ENCODE measurements at regions not wholly inside any gene's neighbourhood (a gene's known extent, or its start where the extent isn't known, plus 50 kb on each side); places are given as distances from the start of the nearest gene placed in this dataset.

DNA sequence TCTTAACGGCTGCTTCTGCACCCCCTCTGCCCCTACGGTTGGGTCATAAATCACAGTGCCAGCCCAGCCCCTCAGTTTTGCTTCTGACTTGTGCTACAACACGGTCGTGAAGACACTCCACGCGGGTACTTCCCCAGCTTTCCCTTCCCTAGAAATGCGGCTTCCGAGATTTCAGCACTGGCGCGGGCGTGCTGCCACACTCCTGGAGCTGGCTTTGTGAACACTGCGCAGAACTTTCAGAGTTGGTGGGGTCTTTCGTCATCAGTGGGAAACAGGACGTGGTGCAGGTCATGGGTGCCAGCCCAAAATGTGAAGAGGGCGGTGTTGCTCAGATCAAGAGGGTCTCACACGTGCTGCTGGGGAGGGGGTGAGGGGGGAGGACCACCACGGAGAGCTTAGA lies 733.0 kb upstream of the SALL3 start:
- H3K27me3 ChIP-seq (replicated peaks; ENCODE audit: insufficient read depth): no peaks in the 10 kb centered on the region

DNA sequence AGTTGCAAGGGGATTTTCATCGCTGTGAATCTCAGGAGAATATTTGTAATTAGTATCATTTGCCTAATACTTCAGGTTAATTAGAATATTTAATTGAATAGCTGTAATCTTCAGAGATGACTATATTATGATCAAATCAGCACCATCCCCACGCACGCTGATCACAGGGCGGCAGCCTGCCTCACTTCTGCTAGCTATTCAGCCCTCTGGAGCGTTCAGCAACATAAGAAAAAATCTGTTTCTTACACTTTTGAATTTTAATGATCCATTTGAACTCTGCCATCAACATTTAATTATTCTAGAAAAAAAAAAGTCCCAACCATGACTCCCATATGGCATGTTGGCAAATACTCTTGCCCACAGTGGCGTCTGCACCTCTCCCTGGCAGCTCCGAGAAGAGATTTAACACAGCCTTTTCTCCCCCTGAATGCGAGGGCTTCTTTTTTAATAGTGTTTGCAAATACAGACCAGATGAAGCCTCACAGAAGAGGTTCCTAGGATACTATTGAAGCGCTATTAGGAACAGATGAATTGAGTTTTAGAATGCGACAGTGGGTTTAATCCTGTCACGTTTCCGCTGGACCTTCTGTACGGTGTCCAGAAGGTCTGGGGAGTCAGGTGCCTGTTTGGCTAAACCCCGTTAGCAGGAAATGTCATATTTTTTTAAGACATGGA lies 731.9 kb upstream of the SALL3 start:
- Histone ChIP-seq H3K27ac (no peak overlapping the region), H3K36me3 (no peaks in the 10 kb centered on the region), H3K9me3 (no peaks in the 10 kb centered on the region), H3K4me1 (ENCODE audit: control insufficient read depth in 1 of 2, low read depth in 2 of 2) (no peaks in the 10 kb centered on the region), H3K4me3 (no peak overlapping the region), H3K27me3 (replicated peaks; ENCODE audit: insufficient read depth) (no peaks in the 10 kb centered on the region)
- DNase-seq (ENCODE audit: low spot score): no peak
- ATAC-seq (ENCODE audit: insufficient number of reproducible peaks, low FRiP score, low read depth): no peak
- TF ChIP-seq, protein P1, sequence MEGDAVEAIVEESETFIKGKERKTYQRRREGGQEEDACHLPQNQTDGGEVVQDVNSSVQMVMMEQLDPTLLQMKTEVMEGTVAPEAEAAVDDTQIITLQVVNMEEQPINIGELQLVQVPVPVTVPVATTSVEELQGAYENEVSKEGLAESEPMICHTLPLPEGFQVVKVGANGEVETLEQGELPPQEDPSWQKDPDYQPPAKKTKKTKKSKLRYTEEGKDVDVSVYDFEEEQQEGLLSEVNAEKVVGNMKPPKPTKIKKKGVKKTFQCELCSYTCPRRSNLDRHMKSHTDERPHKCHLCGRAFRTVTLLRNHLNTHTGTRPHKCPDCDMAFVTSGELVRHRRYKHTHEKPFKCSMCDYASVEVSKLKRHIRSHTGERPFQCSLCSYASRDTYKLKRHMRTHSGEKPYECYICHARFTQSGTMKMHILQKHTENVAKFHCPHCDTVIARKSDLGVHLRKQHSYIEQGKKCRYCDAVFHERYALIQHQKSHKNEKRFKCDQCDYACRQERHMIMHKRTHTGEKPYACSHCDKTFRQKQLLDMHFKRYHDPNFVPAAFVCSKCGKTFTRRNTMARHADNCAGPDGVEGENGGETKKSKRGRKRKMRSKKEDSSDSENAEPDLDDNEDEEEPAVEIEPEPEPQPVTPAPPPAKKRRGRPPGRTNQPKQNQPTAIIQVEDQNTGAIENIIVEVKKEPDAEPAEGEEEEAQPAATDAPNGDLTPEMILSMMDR (IDR thresholded peaks at IDR 0.05): no peak

More for the DNA sequence above, 733.0 kb upstream of the SALL3 start:
- Histone ChIP-seq H3K9me3 (no peaks in the 10 kb centered on the region), H3K4me3 (no peak overlapping the region), H3K36me3 (no peaks in the 10 kb centered on the region), H3K27ac (no peak overlapping the region), H3K4me1 (ENCODE audit: control insufficient read depth in 1 of 2, low read depth in 2 of 2) (no peaks in the 10 kb centered on the region)
- DNase-seq (ENCODE audit: low spot score) (no peak), ATAC-seq (ENCODE audit: insufficient number of reproducible peaks, low FRiP score, low read depth) (no peak)
- TF ChIP-seq, protein P1 (IDR thresholded peaks at IDR 0.05): no peak

DNA sequence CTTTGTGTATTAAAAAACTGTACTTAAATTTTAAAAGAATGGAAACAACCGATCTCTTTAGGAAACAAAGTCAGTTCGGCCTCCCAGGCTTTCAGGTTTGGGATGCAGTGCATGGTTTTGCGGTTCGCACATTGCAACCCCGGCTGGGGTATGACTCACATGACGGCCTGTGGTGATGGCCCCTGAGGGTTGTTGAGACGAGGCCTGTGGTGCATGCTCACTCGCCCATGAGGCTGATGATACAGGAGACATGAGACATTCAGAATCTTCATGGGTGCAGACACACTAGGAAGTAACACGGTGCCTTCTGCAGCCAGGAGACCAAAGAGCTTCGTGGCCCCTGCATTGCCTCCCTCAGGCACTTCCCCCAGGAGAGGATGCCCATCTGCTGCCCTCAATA lies 724.6 kb upstream of the SALL3 start:
- no peaks in the 10 kb centered on the region for H3K36me3 ChIP-seq
- H3K9me3 ChIP-seq: no peaks in the 10 kb centered on the region
- ATAC-seq (ENCODE audit: insufficient number of reproducible peaks, low FRiP score, low read depth) (no peak), DNase-seq (ENCODE audit: low spot score) (no peak)
- H3K4me3 ChIP-seq: no peak overlapping the region
- H3K27ac ChIP-seq: no peak overlapping the region
- no peaks in the 10 kb centered on the region for H3K4me1 ChIP-seq (ENCODE audit: control insufficient read depth in 1 of 2, low read depth in 2 of 2)
- TF ChIP-seq, protein P1 (IDR thresholded peaks at IDR 0.05): no peak
- no peaks in the 10 kb centered on the region for H3K27me3 ChIP-seq (replicated peaks; ENCODE audit: insufficient read depth)

DNA sequence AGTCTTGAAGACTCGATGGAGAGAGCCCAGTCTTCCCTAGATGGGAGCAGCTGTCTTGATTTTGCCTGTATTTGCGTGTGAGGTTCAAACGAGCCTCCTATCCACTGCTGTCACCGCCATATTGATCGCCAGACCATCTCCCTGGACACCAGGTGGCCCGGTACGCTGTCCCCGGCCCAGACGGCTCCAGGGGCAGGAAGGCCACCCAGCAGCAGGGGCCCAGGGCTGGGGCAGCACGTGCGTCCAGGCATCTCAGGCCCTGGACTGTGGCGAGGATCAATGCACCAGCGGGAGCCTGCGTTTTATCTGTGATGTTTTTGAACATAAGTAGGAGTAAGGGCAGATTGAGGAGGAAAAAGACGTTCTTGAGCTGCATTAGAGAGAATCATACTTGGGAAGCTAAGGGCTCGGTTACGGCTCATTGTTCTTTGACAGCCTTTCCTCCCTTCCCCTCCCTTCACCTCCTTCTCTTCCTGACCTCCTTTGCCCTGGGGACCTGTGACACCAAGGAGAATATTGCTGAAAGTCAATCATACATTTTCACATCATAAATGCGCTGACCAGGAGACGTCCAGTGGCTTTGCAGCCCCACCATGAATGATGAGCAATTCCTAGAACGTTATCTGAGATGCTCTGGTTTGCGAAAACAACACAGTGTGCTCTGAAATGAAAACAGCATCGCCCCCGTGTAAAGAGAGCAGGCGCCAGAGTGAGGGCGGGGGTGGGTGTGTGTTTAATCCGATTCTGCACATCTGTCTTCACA lies 711.2 kb upstream of the SALL3 start:
- H3K4me3 ChIP-seq: no peak overlapping the region
- no peaks in the 10 kb centered on the region for H3K4me1 ChIP-seq (ENCODE audit: control insufficient read depth in 1 of 2, low read depth in 2 of 2)
- no peak for ATAC-seq (ENCODE audit: insufficient number of reproducible peaks, low FRiP score, low read depth)
- no peak for DNase-seq (ENCODE audit: low spot score)
- no peaks in the 10 kb centered on the region for H3K9me3 ChIP-seq
- no peak overlapping the region for H3K27ac ChIP-seq
- TF ChIP-seq, protein P1 (IDR thresholded peaks at IDR 0.05): no peak
- no peaks in the 10 kb centered on the region for H3K27me3 ChIP-seq (replicated peaks; ENCODE audit: insufficient read depth)
- H3K36me3 ChIP-seq: no peaks in the 10 kb centered on the region

DNA sequence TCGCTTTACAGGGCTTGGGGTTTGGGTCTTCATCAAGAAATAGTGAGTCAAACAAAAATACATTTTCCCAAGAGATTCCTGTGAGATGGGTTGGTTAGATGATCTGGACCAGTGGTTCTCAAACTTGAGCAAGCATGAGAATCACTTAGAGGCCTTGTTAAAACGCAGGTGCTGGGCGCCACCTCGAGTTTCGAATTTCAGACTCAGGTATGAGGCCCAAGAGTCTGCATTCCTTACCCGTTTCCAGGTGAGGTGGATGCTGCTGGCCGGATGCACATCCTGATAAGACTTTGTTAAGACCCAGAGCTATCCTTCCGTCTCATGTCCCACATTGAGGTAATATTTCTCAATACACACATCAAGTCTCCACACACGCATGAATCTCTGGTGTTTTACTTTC lies 707.8 kb upstream of the SALL3 start:
- Histone ChIP-seq H3K27ac (no peak overlapping the region), H3K36me3 (no peaks in the 10 kb centered on the region), H3K27me3 (replicated peaks; ENCODE audit: insufficient read depth) (no peaks in the 10 kb centered on the region), H3K4me1 (ENCODE audit: control insufficient read depth in 1 of 2, low read depth in 2 of 2) (no peaks in the 10 kb centered on the region), H3K4me3 (no peak overlapping the region), H3K9me3 (no peaks in the 10 kb centered on the region)
- ATAC-seq (ENCODE audit: insufficient number of reproducible peaks, low FRiP score, low read depth) (no peak), DNase-seq (ENCODE audit: low spot score) (no peak)
- TF ChIP-seq, protein P1 (IDR thresholded peaks at IDR 0.05): no peak
